ENCODE measurements at regions not wholly inside any gene's neighbourhood (a gene's known extent, or its start where the extent isn't known, plus 50 kb on each side); places are given as distances from the start of the nearest gene placed in this dataset.

DNA sequence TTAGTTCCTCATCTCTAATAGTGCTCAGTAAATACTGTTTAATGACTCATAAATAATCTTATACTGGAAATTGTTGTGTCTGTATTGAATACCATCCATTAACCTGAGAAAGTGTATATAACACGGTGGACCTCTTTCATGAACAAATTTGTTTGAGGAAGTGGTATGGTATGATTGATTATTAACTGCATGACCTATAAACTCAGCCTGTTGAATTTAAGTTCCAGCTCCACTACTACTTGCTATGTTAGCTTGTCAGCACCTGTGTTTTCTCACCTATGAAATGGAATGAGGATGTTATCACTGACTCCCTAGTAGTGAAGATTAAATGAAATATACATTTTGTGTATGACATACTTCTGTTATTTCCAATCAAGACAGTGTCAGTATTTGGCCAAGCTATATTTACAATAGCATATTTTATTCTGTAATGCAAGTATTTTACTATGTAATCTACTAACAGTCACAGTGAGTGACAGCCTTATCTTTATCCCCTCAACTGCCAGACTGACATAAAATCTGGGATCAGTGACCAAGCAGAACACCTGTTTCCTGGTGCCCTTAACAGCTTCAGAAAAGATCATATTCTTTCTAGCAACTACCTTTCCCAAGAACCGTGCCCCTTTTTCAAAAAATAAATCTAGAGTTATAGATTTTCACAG, 77.3 kb upstream of the ITGA1 start:
- TF ChIP-seq, protein P1, sequence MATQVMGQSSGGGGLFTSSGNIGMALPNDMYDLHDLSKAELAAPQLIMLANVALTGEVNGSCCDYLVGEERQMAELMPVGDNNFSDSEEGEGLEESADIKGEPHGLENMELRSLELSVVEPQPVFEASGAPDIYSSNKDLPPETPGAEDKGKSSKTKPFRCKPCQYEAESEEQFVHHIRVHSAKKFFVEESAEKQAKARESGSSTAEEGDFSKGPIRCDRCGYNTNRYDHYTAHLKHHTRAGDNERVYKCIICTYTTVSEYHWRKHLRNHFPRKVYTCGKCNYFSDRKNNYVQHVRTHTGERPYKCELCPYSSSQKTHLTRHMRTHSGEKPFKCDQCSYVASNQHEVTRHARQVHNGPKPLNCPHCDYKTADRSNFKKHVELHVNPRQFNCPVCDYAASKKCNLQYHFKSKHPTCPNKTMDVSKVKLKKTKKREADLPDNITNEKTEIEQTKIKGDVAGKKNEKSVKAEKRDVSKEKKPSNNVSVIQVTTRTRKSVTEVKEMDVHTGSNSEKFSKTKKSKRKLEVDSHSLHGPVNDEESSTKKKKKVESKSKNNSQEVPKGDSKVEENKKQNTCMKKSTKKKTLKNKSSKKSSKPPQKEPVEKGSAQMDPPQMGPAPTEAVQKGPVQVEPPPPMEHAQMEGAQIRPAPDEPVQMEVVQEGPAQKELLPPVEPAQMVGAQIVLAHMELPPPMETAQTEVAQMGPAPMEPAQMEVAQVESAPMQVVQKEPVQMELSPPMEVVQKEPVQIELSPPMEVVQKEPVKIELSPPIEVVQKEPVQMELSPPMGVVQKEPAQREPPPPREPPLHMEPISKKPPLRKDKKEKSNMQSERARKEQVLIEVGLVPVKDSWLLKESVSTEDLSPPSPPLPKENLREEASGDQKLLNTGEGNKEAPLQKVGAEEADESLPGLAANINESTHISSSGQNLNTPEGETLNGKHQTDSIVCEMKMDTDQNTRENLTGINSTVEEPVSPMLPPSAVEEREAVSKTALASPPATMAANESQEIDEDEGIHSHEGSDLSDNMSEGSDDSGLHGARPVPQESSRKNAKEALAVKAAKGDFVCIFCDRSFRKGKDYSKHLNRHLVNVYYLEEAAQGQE (IDR thresholded peaks at IDR 0.05; ENCODE audit: low read depth, low read length) = no peak
- TF ChIP-seq, protein P2, sequence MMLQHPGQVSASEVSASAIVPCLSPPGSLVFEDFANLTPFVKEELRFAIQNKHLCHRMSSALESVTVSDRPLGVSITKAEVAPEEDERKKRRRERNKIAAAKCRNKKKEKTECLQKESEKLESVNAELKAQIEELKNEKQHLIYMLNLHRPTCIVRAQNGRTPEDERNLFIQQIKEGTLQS (IDR thresholded peaks at IDR 0.05; ENCODE audit: borderline replicate concordance, extremely low read depth, low read depth, low read length) = no peak
